ENCODE measurements at regions not wholly inside any gene's neighbourhood (a gene's known extent, or its start where the extent isn't known, plus 50 kb on each side); places are given as distances from the start of the nearest gene placed in this dataset.

GRCh38 chr3:55283441-55283925 lies 203.6 kb downstream of the WNT5A start:
- no peak overlapping the region for H3K27ac ChIP-seq
- H3K36me3 ChIP-seq (ENCODE audit: insufficient read depth, low read length), result no peaks in the 10 kb centered on the region
- no peaks in the 10 kb centered on the region for H3K9me3 ChIP-seq (ENCODE audit: low read depth, low read length)
- DNase-seq (ENCODE audit: low read depth, low spot score), result no peak
- TF ChIP-seq POLR2AphosphoS5 (IDR thresholded peaks at IDR 0.05; ENCODE audit: borderline replicate concordance, low read depth, low read length) (no peak), EZH2 (IDR thresholded peaks at IDR 0.05) (no peak), FOXP2 (optimal IDR thresholded peaks at IDR 0.05; ENCODE audit: control extremely low read depth, extremely low read length, insufficient read depth) (no peak)
- no peak overlapping the region for H3K9ac ChIP-seq (ENCODE audit: insufficient read length)
- no peak overlapping the region for H3K4me3 ChIP-seq

- no peak overlapping the region for H3K4me3 ChIP-seq
- no peak overlapping the region for H3K9ac ChIP-seq (ENCODE audit: insufficient read length)
- no peak overlapping the region for H3K27ac ChIP-seq
- H3K36me3 ChIP-seq (ENCODE audit: insufficient read depth, low read length), result no peaks in the 10 kb centered on the region
- no peak for DNase-seq (ENCODE audit: low read depth, low spot score)
- no peaks in the 10 kb centered on the region for H3K9me3 ChIP-seq (ENCODE audit: low read depth, low read length)
- no peak for TF ChIP-seq POLR2AphosphoS5 (IDR thresholded peaks at IDR 0.05; ENCODE audit: borderline replicate concordance, low read depth, low read length)
- TF ChIP-seq FOXP2 (optimal IDR thresholded peaks at IDR 0.05; ENCODE audit: control extremely low read depth, extremely low read length, insufficient read depth), result no peak
- no peak for TF ChIP-seq EZH2 (IDR thresholded peaks at IDR 0.05)
Observed at GRCh38 chr3:55282994-55283393, 204.1 kb downstream of the WNT5A start.

GRCh38 chr3:55272031-55272645 lies 215.0 kb downstream of the WNT5A start:
- DNase-seq (ENCODE audit: low read depth, low spot score), result no peak
- Histone ChIP-seq H3K4me3 (no peak overlapping the region), H3K36me3 (ENCODE audit: insufficient read depth, low read length) (no peaks in the 10 kb centered on the region), H3K9ac (ENCODE audit: insufficient read length) (no peak overlapping the region), H3K9me3 (ENCODE audit: low read depth, low read length) (no peaks in the 10 kb centered on the region), H3K27ac (no peak overlapping the region)
- TF ChIP-seq EZH2 (IDR thresholded peaks at IDR 0.05) (no peak), POLR2AphosphoS5 (IDR thresholded peaks at IDR 0.05; ENCODE audit: borderline replicate concordance, low read depth, low read length) (no peak), FOXP2 (optimal IDR thresholded peaks at IDR 0.05; ENCODE audit: control extremely low read depth, extremely low read length, insufficient read depth) (no peak)

- H3K9me3 ChIP-seq (ENCODE audit: low read depth, low read length), result no peaks in the 10 kb centered on the region
- H3K27ac ChIP-seq, result no peak overlapping the region
- H3K9ac ChIP-seq (ENCODE audit: insufficient read length), result no peak overlapping the region
- no peak overlapping the region for H3K4me3 ChIP-seq
- no peak for DNase-seq (ENCODE audit: low read depth, low spot score)
- H3K36me3 ChIP-seq (ENCODE audit: insufficient read depth, low read length), result no peaks in the 10 kb centered on the region
- TF ChIP-seq POLR2AphosphoS5 (IDR thresholded peaks at IDR 0.05; ENCODE audit: borderline replicate concordance, low read depth, low read length) (no peak), EZH2 (IDR thresholded peaks at IDR 0.05) (no peak), FOXP2 (optimal IDR thresholded peaks at IDR 0.05; ENCODE audit: control extremely low read depth, extremely low read length, insufficient read depth) (no peak)
Observed at GRCh38 chr3:55271549-55271948, 215.6 kb downstream of the WNT5A start.

- H3K9me3 ChIP-seq (ENCODE audit: low read depth, low read length), result no peaks in the 10 kb centered on the region
- H3K27ac ChIP-seq, result no peak overlapping the region
- no peak overlapping the region for H3K9ac ChIP-seq (ENCODE audit: insufficient read length)
- no peak overlapping the region for H3K4me3 ChIP-seq
- DNase-seq (ENCODE audit: low read depth, low spot score), result no peak
- no peak for TF ChIP-seq FOXP2 (optimal IDR thresholded peaks at IDR 0.05; ENCODE audit: control extremely low read depth, extremely low read length, insufficient read depth)
- TF ChIP-seq POLR2AphosphoS5 (IDR thresholded peaks at IDR 0.05; ENCODE audit: borderline replicate concordance, low read depth, low read length), result no peak
- no peak for TF ChIP-seq EZH2 (IDR thresholded peaks at IDR 0.05)
- H3K36me3 ChIP-seq (ENCODE audit: insufficient read depth, low read length), result no peaks in the 10 kb centered on the region
Observed at GRCh38 chr3:55270976-55271375, 216.1 kb downstream of the WNT5A start.

GRCh38 chr3:55269636-55270035 lies 217.5 kb downstream of the WNT5A start:
- DNase-seq (ENCODE audit: low read depth, low spot score), result no peak
- H3K4me3 ChIP-seq, result no peak overlapping the region
- no peak for TF ChIP-seq POLR2AphosphoS5 (IDR thresholded peaks at IDR 0.05; ENCODE audit: borderline replicate concordance, low read depth, low read length)
- no peak for TF ChIP-seq EZH2 (IDR thresholded peaks at IDR 0.05)
- TF ChIP-seq FOXP2 (optimal IDR thresholded peaks at IDR 0.05; ENCODE audit: control extremely low read depth, extremely low read length, insufficient read depth), result no peak
- no peak overlapping the region for H3K27ac ChIP-seq
- no peaks in the 10 kb centered on the region for H3K9me3 ChIP-seq (ENCODE audit: low read depth, low read length)
- no peaks in the 10 kb centered on the region for H3K36me3 ChIP-seq (ENCODE audit: insufficient read depth, low read length)
- no peak overlapping the region for H3K9ac ChIP-seq (ENCODE audit: insufficient read length)

GRCh38 chr3:55269096-55269495 lies 218.0 kb downstream of the WNT5A start:
- no peak for TF ChIP-seq EZH2 (IDR thresholded peaks at IDR 0.05)
- TF ChIP-seq FOXP2 (optimal IDR thresholded peaks at IDR 0.05; ENCODE audit: control extremely low read depth, extremely low read length, insufficient read depth), result no peak
- TF ChIP-seq POLR2AphosphoS5 (IDR thresholded peaks at IDR 0.05; ENCODE audit: borderline replicate concordance, low read depth, low read length), result no peak
- Histone ChIP-seq H3K9me3 (ENCODE audit: low read depth, low read length) (no peaks in the 10 kb centered on the region), H3K4me3 (no peak overlapping the region), H3K27ac (no peak overlapping the region), H3K36me3 (ENCODE audit: insufficient read depth, low read length) (no peaks in the 10 kb centered on the region), H3K9ac (ENCODE audit: insufficient read length) (no peak overlapping the region)
- DNase-seq (ENCODE audit: low read depth, low spot score), result no peak

GRCh38 chr3:55267206-55267930 lies 219.7 kb downstream of the WNT5A start:
- Histone ChIP-seq H3K4me3 (no peak overlapping the region), H3K9me3 (ENCODE audit: low read depth, low read length) (no peaks in the 10 kb centered on the region), H3K27ac (no peak overlapping the region), H3K9ac (ENCODE audit: insufficient read length) (no peak overlapping the region), H3K36me3 (ENCODE audit: insufficient read depth, low read length) (no peaks in the 10 kb centered on the region)
- TF ChIP-seq POLR2AphosphoS5 (IDR thresholded peaks at IDR 0.05; ENCODE audit: borderline replicate concordance, low read depth, low read length) (no peak), EZH2 (IDR thresholded peaks at IDR 0.05) (no peak), FOXP2 (optimal IDR thresholded peaks at IDR 0.05; ENCODE audit: control extremely low read depth, extremely low read length, insufficient read depth) (no peak)
- DNase-seq (ENCODE audit: low read depth, low spot score), result no peak

Data from SK-N-MC (cell line).